Endodermal cell (in vitro differentiated cells): ENCODE measurements at regions not wholly inside any gene's neighbourhood (a gene's known extent, or its start where the extent isn't known, plus 50 kb on each side); places are given as distances from the start of the nearest gene placed in this dataset.

Source experiments
- DNase-seq: peaks from one replicate; pipeline ENCODE4 v3.0.0-alpha.2; 2017
- H3K27ac ChIP-seq: 2 replicates; pipeline ENCODE4 v1.5.1; 2013; ENCODE audit warnings: mild to moderate bottlenecking, low read depth, low read length, moderate library complexity
- H3K27me3 ChIP-seq: 2 replicates; pipeline ENCODE4 v1.6.1; 2013; ENCODE audit warnings: mild to moderate bottlenecking, low read length, moderate library complexity; ENCODE audit not compliant: insufficient read depth, control insufficient read depth, poor library complexity, severe bottlenecking
- H3K36me3 ChIP-seq: 2 replicates; pipeline ENCODE4 v1.7.0; 2013; ENCODE audit warnings: mild to moderate bottlenecking, low read length, moderate library complexity; ENCODE audit not compliant: control insufficient read depth, insufficient read depth
- H3K4me1 ChIP-seq: one replicate; pipeline ENCODE4 v1.7.0; 2013; ENCODE audit warnings: low read length; ENCODE audit not compliant: control insufficient read depth, insufficient read depth
- H3K4me3 ChIP-seq: 2 replicates; pipeline ENCODE4 v1.5.1; 2013; ENCODE audit warnings: mild to moderate bottlenecking, low read length, moderate library complexity
- H3K9ac ChIP-seq: 2 replicates; pipeline ENCODE4 v1.6.1; 2013; ENCODE audit warnings: mild to moderate bottlenecking, low read length, moderate library complexity; ENCODE audit not compliant: poor library complexity, severe bottlenecking; ENCODE audit errors: extremely low read depth
- H3K9me3 ChIP-seq: 2 replicates; pipeline ENCODE4 v1.6.1; 2013; ENCODE audit warnings: mild to moderate bottlenecking, low read length, moderate library complexity; ENCODE audit not compliant: control insufficient read depth
- H3K27ac Mint-ChIP-seq: 2 replicates; pipeline ENCODE4 v1.8.0; 2020; ENCODE audit warnings: mixed read lengths
- H3K27me3 Mint-ChIP-seq: 2 replicates; pipeline ENCODE4 v1.8.0; 2021; ENCODE audit warnings: mild to moderate bottlenecking, mixed read lengths; ENCODE audit not compliant: insufficient read depth
- H3K36me3 Mint-ChIP-seq: 2 replicates; pipeline ENCODE4 v1.8.0; 2020; ENCODE audit warnings: low read depth, mixed read lengths
- H3K4me1 Mint-ChIP-seq: 2 replicates; pipeline ENCODE4 v1.8.0; 2020; ENCODE audit warnings: mixed read lengths
- H3K4me3 Mint-ChIP-seq: 2 replicates; pipeline ENCODE4 v1.8.0; 2020; ENCODE audit warnings: mild to moderate bottlenecking, moderate library complexity, mixed read lengths
- H3K9me3 Mint-ChIP-seq: 2 replicates; pipeline ENCODE4 v1.8.0; 2020; ENCODE audit warnings: mild to moderate bottlenecking, mixed read lengths
- WGBS, 2 experiments: methylation state at CpG; one replicate each; pipeline versions ENCODE4 v1.1.5 to v1.1.7; 2013; ENCODE audit warnings: missing lambda C conversion rate in 2 of 2, mixed read lengths in 1 of 2; ENCODE audit not compliant: insufficient coverage in 1 of 2, insufficient read length in 1 of 2; 5-methylcytosine and 5-hydroxymethylcytosine counted together
- TF ChIP-seq, protein P1 (sequence below): fragments of 200-600 bp; sonication (generic); conservative IDR thresholded peaks from 2 replicates; pipeline ENCODE4 v1.5.0; 2021; ENCODE audit warnings: antibody characterized with exemption, mild to moderate bottlenecking

- no peaks in the 10 kb centered on the region for H3K9me3 Mint-ChIP-seq
- Histone ChIP-seq H3K9ac (no peak overlapping the region), H3K4me1 (no peaks in the 10 kb centered on the region), H3K9me3 (no peaks in the 10 kb centered on the region), H3K27ac (no peak overlapping the region), H3K36me3 (no peaks in the 10 kb centered on the region), H3K27me3 (no peaks in the 10 kb centered on the region), H3K4me3 (no peak overlapping the region)
- 73% methylated on average over 1 of the region's 1 CpG; no CpG with 5 or more reads in 1 of the 2 experiments for WGBS, 2 experiments
- H3K4me1 Mint-ChIP-seq = peaks cover 2% of the 10 kb centered on the region
- DNase-seq = peak; percentile 73
- no peaks in the 10 kb centered on the region for H3K36me3 Mint-ChIP-seq
- TF ChIP-seq, protein P1, sequence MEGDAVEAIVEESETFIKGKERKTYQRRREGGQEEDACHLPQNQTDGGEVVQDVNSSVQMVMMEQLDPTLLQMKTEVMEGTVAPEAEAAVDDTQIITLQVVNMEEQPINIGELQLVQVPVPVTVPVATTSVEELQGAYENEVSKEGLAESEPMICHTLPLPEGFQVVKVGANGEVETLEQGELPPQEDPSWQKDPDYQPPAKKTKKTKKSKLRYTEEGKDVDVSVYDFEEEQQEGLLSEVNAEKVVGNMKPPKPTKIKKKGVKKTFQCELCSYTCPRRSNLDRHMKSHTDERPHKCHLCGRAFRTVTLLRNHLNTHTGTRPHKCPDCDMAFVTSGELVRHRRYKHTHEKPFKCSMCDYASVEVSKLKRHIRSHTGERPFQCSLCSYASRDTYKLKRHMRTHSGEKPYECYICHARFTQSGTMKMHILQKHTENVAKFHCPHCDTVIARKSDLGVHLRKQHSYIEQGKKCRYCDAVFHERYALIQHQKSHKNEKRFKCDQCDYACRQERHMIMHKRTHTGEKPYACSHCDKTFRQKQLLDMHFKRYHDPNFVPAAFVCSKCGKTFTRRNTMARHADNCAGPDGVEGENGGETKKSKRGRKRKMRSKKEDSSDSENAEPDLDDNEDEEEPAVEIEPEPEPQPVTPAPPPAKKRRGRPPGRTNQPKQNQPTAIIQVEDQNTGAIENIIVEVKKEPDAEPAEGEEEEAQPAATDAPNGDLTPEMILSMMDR = peak; percentile 96
- peaks cover 2% of the 10 kb centered on the region for H3K27me3 Mint-ChIP-seq
- no peak overlapping the region for H3K4me3 Mint-ChIP-seq
- no peak overlapping the region for H3K27ac Mint-ChIP-seq
Measured at GRCh38 chr2:224284134-224284946, 117.6 kb downstream of the FAM124B start.

DNA sequence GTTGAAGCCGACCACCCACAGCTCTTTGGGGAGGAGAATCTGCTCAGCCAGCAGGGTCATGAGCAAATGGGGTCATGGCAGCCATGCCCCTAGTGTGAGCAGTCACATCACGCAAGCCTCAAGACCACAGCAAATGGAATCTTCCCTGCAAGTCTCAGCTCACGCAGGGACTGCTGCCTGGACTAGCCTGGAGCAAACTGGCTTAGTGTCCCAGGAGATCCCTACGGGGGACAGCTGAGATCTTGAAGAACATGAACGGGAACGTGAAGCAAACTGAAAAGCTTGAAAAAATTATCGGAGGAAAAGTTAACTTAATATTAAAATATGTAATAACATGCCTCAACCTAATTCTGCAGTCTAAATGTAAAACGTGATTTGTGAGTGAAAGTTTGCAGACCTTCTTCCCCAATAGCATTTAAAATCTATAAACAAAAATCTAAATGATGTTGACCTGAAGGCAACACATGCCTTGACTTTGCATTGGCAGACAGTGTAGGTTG, 118.4 kb downstream of the FAM124B start:
- Mint-ChIP-seq H3K4me1 (peaks cover 2% of the 10 kb centered on the region), H3K27ac (no peak overlapping the region), H3K9me3 (no peaks in the 10 kb centered on the region), H3K27me3 (peaks cover 2% of the 10 kb centered on the region), H3K36me3 (no peaks in the 10 kb centered on the region), H3K4me3 (no peak overlapping the region)
- WGBS, 2 experiments = 95% methylated on average over 2 to 7 of the region's 8 CpGs
- no peak for DNase-seq
- Histone ChIP-seq H3K4me3 (no peak overlapping the region), H3K36me3 (no peaks in the 10 kb centered on the region), H3K4me1 (no peaks in the 10 kb centered on the region), H3K27me3 (no peaks in the 10 kb centered on the region), H3K9me3 (no peaks in the 10 kb centered on the region), H3K27ac (no peak overlapping the region), H3K9ac (no peak overlapping the region)
- TF ChIP-seq, protein P1 = no peak

- Mint-ChIP-seq H3K27me3 (peaks cover 2% of the 10 kb centered on the region), H3K4me3 (no peak overlapping the region), H3K27ac (no peak overlapping the region), H3K36me3 (no peaks in the 10 kb centered on the region), H3K4me1 (peaks cover 2% of the 10 kb centered on the region), H3K9me3 (no peaks in the 10 kb centered on the region)
- H3K4me1 ChIP-seq = no peaks in the 10 kb centered on the region
- H3K4me3 ChIP-seq = no peak overlapping the region
- H3K9me3 ChIP-seq = no peaks in the 10 kb centered on the region
- no peak for DNase-seq
- 80 to 95% methylated on average over 1 to 2 of the region's 2 CpGs for WGBS, 2 experiments
- no peaks in the 10 kb centered on the region for H3K36me3 ChIP-seq
- H3K27me3 ChIP-seq = no peaks in the 10 kb centered on the region
- TF ChIP-seq, protein P1 = no peak
- no peak overlapping the region for H3K9ac ChIP-seq
- no peak overlapping the region for H3K27ac ChIP-seq
Measured at GRCh38 chr2:224281374-224281773, 120.5 kb downstream of the FAM124B start.
